ENCODE measurements at regions not wholly inside any gene's neighbourhood (a gene's known extent, or its start where the extent isn't known, plus 50 kb on each side); places are given as distances from the start of the nearest gene placed in this dataset.

DNA sequence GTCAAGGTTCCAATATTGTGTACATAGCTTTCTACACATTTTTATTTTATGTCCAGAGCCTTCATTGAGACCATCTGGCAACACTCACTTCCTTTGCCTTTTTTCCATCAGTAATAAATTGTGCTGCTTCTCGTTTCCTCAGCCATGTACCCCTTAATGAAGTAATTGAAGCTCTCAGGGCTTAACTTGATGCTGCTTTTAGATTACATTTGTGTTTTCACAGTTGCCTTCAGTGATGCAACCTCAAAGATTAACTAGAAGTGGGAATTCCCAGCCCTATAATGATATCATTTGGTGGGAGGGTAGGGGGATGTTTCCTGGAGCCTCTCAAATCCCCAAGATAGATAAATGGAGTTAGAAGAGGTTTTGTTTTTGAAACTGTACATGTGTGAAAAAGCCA, 80.2 kb upstream of the KRR1 start:
- no peak for DNase-seq
- Histone ChIP-seq H3K36me3 (no peaks in the 10 kb centered on the region), H3K27ac (no peak overlapping the region), H3K4me3 (no peak overlapping the region), H3K9me3 (no peaks in the 10 kb centered on the region), H3K27me3 (no peaks in the 10 kb centered on the region), H3K4me1 (no peaks in the 10 kb centered on the region)
- intact Hi-C loops (cut with DNase I): no loop called here
- TF ChIP-seq, protein P1, sequence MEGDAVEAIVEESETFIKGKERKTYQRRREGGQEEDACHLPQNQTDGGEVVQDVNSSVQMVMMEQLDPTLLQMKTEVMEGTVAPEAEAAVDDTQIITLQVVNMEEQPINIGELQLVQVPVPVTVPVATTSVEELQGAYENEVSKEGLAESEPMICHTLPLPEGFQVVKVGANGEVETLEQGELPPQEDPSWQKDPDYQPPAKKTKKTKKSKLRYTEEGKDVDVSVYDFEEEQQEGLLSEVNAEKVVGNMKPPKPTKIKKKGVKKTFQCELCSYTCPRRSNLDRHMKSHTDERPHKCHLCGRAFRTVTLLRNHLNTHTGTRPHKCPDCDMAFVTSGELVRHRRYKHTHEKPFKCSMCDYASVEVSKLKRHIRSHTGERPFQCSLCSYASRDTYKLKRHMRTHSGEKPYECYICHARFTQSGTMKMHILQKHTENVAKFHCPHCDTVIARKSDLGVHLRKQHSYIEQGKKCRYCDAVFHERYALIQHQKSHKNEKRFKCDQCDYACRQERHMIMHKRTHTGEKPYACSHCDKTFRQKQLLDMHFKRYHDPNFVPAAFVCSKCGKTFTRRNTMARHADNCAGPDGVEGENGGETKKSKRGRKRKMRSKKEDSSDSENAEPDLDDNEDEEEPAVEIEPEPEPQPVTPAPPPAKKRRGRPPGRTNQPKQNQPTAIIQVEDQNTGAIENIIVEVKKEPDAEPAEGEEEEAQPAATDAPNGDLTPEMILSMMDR (IDR thresholded peaks at IDR 0.05): no peak
- no peak for ATAC-seq

DNA sequence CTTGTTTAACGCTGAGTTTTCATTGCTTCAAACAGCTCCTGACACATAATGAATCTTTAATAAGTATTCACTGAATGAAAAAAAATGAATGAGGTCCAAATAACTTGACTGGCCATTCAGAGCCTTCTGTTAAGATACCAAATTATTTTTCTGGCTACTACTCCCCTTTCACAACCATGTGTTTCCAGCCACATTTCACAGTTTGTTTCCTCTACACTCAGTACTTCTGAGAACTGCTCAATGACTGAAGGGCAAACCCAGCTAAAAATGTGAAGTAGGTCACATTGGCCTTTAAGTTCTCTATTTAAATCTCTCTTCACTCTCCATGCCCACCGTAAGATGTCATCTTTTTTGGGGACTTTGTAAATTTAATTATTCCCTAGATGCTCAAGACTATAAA, 78.4 kb upstream of the KRR1 start:
- Histone ChIP-seq H3K27ac (no peak overlapping the region), H3K27me3 (no peaks in the 10 kb centered on the region), H3K4me3 (no peak overlapping the region), H3K9me3 (no peaks in the 10 kb centered on the region), H3K36me3 (no peaks in the 10 kb centered on the region), H3K4me1 (no peaks in the 10 kb centered on the region)
- TF ChIP-seq, protein P1 (IDR thresholded peaks at IDR 0.05): no peak
- ATAC-seq (no peak), DNase-seq (no peak)
- intact Hi-C loops (cut with DNase I): no loop called here

DNA sequence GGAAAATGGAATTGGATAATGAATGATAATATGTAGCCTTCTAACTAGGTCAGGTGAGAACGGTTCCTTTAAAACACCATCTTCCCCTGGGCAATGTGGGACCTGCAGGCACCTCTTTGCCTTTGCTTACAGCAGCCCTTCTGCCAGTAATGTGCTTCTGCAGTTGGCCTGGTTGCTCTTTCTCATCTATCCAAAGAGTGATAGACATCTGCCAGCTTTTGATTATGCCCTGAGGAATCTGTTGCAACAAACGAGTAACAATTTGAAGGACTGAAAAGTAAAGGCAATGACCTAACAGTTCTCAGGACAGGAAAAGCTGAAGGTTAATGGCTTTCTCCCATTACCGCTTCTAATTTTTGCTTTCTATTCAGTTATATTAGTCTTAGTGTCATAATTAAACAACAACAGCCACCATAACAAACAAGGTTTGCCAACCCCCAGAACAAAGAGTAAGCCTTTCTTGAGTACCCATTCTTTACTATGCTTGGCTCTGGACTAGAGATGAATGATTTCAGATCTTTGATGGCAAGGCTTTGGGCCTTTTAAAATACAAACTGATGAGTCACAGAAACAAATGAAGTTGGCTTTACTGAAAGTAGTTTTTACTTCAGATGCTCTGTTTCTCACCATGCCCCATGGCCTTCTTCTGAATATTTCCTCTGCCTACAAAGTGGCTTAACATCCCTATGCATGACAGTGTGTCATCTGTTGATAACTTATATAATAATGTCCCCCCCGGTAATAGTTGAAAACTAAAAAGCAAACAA, 76.1 kb upstream of the KRR1 start:
- DNase-seq (no peak), ATAC-seq (no peak)
- intact Hi-C loops (cut with DNase I): no loop called here
- no peak overlapping the region for H3K27ac ChIP-seq
- no peaks in the 10 kb centered on the region for H3K9me3 ChIP-seq
- TF ChIP-seq, protein P1 (IDR thresholded peaks at IDR 0.05): no peak
- H3K36me3 ChIP-seq: no peaks in the 10 kb centered on the region
- no peak overlapping the region for H3K4me3 ChIP-seq
- no peaks in the 10 kb centered on the region for H3K27me3 ChIP-seq
- no peaks in the 10 kb centered on the region for H3K4me1 ChIP-seq

DNA sequence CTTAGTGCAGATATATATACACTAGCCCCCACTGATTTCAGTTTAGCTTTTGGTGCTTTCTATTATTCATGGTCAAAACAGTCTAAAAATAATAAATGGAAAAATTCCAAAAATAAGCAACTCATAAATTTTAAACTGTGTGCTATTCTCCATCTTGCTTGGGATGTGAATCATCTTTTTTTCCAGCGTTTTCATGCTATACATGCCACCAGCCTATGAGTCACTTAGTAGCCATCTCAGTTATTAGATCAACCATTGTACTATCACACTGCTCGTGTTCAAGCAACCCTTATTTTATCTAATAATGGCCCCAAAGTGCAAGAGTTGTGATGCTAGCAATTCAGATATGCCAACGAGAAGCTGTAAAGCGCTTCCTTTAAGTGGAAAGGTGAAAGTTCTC, 73.9 kb upstream of the KRR1 start:
- ATAC-seq (no peak), DNase-seq (no peak)
- Histone ChIP-seq H3K36me3 (no peaks in the 10 kb centered on the region), H3K27me3 (no peaks in the 10 kb centered on the region), H3K4me3 (no peak overlapping the region), H3K9me3 (no peaks in the 10 kb centered on the region), H3K27ac (no peak overlapping the region), H3K4me1 (no peaks in the 10 kb centered on the region)
- intact Hi-C loops (cut with DNase I): no loop called here
- TF ChIP-seq, protein P1 (IDR thresholded peaks at IDR 0.05): no peak

DNA sequence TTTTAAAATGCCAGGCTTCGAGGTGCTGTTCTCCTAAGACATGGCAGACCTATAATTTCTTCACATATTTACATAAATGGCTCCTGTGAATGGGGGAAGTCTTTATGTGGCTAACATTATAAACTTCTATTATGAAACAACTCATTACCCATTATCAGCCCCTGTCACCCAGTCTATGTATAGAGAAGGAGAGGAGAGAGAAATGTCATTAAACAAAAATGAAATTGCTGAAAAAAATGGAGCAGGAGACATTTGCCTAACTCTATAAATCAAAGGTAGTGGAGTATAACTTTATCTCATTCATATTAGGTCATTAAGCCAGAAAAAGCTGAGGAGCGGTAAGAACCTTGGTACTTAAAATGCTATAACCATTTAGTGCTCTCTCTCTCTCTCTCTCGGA, 71.9 kb upstream of the KRR1 start:
- no peaks in the 10 kb centered on the region for H3K36me3 ChIP-seq
- DNase-seq (no peak), ATAC-seq (no peak)
- no peak overlapping the region for H3K4me3 ChIP-seq
- no peaks in the 10 kb centered on the region for H3K9me3 ChIP-seq
- H3K4me1 ChIP-seq: no peaks in the 10 kb centered on the region
- no peaks in the 10 kb centered on the region for H3K27me3 ChIP-seq
- H3K27ac ChIP-seq: no peak overlapping the region
- intact Hi-C loops (cut with DNase I): no loop called here
- TF ChIP-seq, protein P1 (IDR thresholded peaks at IDR 0.05): no peak

All from left lung (tissue), 4 donors.